Activated CD4-positive, alpha-beta T cell treated with anti-CD3 and anti-CD28 coated beads for 36 hours (primary cell): ENCODE measurements at regions not wholly inside any gene's neighbourhood (a gene's known extent, or its start where the extent isn't known, plus 50 kb on each side); places are given as distances from the start of the nearest gene placed in this dataset.

Source experiments
- ATAC-seq: fragments of 200-7000 bp; cut with Tn5 transposase; one replicate; pipeline ENCODE4 v1.10.0; 2021; ENCODE audit warnings: mild to moderate bottlenecking, moderate library complexity
- CTCF ChIA-PET: fragments of 350-600 bp; sonication (Branson Sonifier 250); formaldehyde crosslinking; loops from one replicate; lab custom pipeline; 2021; ENCODE audit warnings: antibody characterized with exemption; lab: Charles Lee
- POLR2A ChIA-PET: fragments of 350-600 bp; sonication (Branson Sonifier 250); formaldehyde crosslinking; loops from one replicate; lab custom pipeline; 2021; ENCODE audit warnings: antibody characterized with exemption, inconsistent platforms; lab: Charles Lee
- DNase-seq: peaks from one replicate; pipeline ENCODE4 v3.0.0-alpha.2; 2020
- H3K27ac Mint-ChIP-seq: one replicate; pipeline ENCODE4 v1.8.0; 2021; ENCODE audit warnings: mixed read lengths
- H3K27me3 Mint-ChIP-seq: one replicate; pipeline ENCODE4 v1.8.0; 2021; ENCODE audit warnings: mixed read lengths
- H3K36me3 Mint-ChIP-seq: one replicate; pipeline ENCODE4 v1.8.0; 2021; ENCODE audit warnings: low read depth, mixed read lengths
- H3K4me1 Mint-ChIP-seq: one replicate; pipeline ENCODE4 v1.8.0; 2021; ENCODE audit warnings: mixed read lengths
- H3K4me3 Mint-ChIP-seq: one replicate; pipeline ENCODE4 v1.8.0; 2021; ENCODE audit warnings: mild to moderate bottlenecking, moderate library complexity, mixed read lengths
- H3K9me3 Mint-ChIP-seq: one replicate; pipeline ENCODE4 v1.8.0; 2021; ENCODE audit warnings: low read depth, mixed read lengths
- intact Hi-C, 2 experiments: fragments of 100-400 bp; cut with DNase I in 1 of 2; cut with micrococcal nuclease in 1 of 2; formaldehyde crosslinking; loops; one replicate each; pipeline versions ENCODE4 v1.14.2 to v1.15.1; 2022 to 2024; cut with DNase I, micrococcal nuclease

- Mint-ChIP-seq H3K9me3 (no peaks in the 10 kb centered on the region), H3K27me3 (peaks cover 17% of the 10 kb centered on the region), H3K4me3 (no peak overlapping the region), H3K27ac (no peak overlapping the region), H3K4me1 (no peaks in the 10 kb centered on the region), H3K36me3 (no peaks in the 10 kb centered on the region)
- intact Hi-C loops: no loop called here
- ChIA-PET CTCF (interaction anchor here (0.7 kb wide), 1 partner anchor 76 kb away, joined by 3 read pairs; no protein-coding TSS in a partner anchor), POLR2A (no interaction called here)
- DNase-seq (no peak), ATAC-seq (no peak)
These were observed 125.1 kb upstream of the OSMR start for GRCh38 chr5:38720554-38721361.

DNA sequence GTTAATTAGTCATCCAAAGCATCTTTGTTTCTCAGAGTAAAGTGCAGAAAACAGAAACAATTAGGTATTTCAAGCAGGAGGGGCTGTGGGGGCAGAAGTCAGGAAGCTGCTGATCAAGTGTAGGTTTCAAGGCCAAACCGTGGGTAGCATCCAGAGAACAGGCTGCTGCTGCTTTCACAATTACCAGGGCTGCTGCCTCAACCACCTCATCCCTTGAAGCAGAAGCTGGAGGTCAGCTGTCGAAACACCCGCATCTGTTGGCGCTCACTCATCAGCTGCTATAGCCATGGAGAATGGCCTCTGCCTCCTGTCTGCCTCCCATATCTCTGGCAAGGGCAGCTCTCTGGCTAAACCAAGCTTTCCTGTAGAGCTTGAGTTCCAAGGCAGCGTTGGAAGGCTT lies 122.9 kb upstream of the OSMR start:
- ChIA-PET CTCF (interaction anchor here (0.7 kb wide), 1 partner anchor 302 kb away, joined by 3 read pairs; no protein-coding TSS in a partner anchor), POLR2A (no interaction called here)
- intact Hi-C loops: no loop called here
- peak; percentile 31 for DNase-seq
- Mint-ChIP-seq H3K9me3 (no peaks in the 10 kb centered on the region), H3K4me1 (no peaks in the 10 kb centered on the region), H3K4me3 (no peak overlapping the region), H3K27ac (no peak overlapping the region), H3K36me3 (no peaks in the 10 kb centered on the region), H3K27me3 (peaks cover 17% of the 10 kb centered on the region)
- ATAC-seq: peak; percentile 51

DNA sequence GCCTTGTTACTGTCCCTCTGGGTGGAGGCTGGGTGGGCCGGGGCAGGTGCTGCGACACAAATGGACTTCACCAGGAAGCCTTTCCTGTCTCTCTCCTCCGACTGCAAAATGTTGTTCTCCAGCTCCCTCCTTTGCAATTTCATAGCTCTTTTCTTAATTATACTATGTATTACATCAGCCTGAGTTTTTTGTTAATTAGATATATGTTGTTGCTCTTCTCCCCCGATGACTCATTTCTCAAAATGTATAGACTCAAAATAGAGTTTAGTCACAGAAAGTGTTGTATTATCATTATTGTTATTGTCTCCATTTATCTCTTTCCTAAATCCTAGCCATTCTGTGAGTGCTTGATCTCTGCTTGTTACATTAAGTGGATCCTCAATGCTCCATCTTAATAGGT lies 122.4 kb upstream of the OSMR start:
- no peak for ATAC-seq
- H3K9me3 Mint-ChIP-seq: no peaks in the 10 kb centered on the region
- H3K27ac Mint-ChIP-seq: no peak overlapping the region
- H3K27me3 Mint-ChIP-seq: peaks cover 17% of the 10 kb centered on the region
- ChIA-PET CTCF (interaction anchor here (0.7 kb wide), 1 partner anchor 303 kb away, joined by 3 read pairs; no protein-coding TSS in a partner anchor), POLR2A (no interaction called here)
- H3K36me3 Mint-ChIP-seq: no peaks in the 10 kb centered on the region
- intact Hi-C loops: no loop called here
- no peak overlapping the region for H3K4me3 Mint-ChIP-seq
- no peaks in the 10 kb centered on the region for H3K4me1 Mint-ChIP-seq
- no peak for DNase-seq

GRCh38 chr5:38724301-38725030 lies 121.3 kb upstream of the OSMR start:
- no peaks in the 10 kb centered on the region for H3K4me1 Mint-ChIP-seq
- intact Hi-C loops: no loop called here
- no peak overlapping the region for H3K27ac Mint-ChIP-seq

GRCh38 chr5:38725371-38725865 lies 120.4 kb upstream of the OSMR start:
- ChIA-PET CTCF (no interaction called here), POLR2A (interaction anchor here (0.7 kb wide), 1 partner anchor 18 kb away, joined by 3 read pairs; no protein-coding TSS in a partner anchor)
- H3K4me3 Mint-ChIP-seq: no peak overlapping the region
- intact Hi-C loops: no loop called here
- H3K36me3 Mint-ChIP-seq: no peaks in the 10 kb centered on the region
- no peaks in the 10 kb centered on the region for H3K4me1 Mint-ChIP-seq
- H3K27ac Mint-ChIP-seq: no peak overlapping the region
- ATAC-seq (no peak), DNase-seq (no peak)
- no peaks in the 10 kb centered on the region for H3K9me3 Mint-ChIP-seq
- H3K27me3 Mint-ChIP-seq: peaks cover 18% of the 10 kb centered on the region

More at GRCh38 chr5:38724301-38725030, 121.3 kb upstream of the OSMR start:
- Mint-ChIP-seq H3K27me3 (peaks cover 14% of the 10 kb centered on the region), H3K9me3 (no peaks in the 10 kb centered on the region), H3K4me3 (no peak overlapping the region), H3K36me3 (no peaks in the 10 kb centered on the region)
- POLR2A ChIA-PET: no interaction called here
- DNase-seq (no peak), ATAC-seq (no peak)
- CTCF ChIA-PET: no interaction called here

- Mint-ChIP-seq H3K36me3 (no peaks in the 10 kb centered on the region), H3K27ac (no peak overlapping the region), H3K27me3 (peaks cover 14% of the 10 kb centered on the region), H3K4me3 (no peak overlapping the region), H3K4me1 (no peaks in the 10 kb centered on the region), H3K9me3 (no peaks in the 10 kb centered on the region)
- intact Hi-C loops: no loop called here
- DNase-seq (no peak), ATAC-seq (no peak)
- ChIA-PET CTCF (no interaction called here), POLR2A (interaction anchor here (0.7 kb wide), 1 partner anchor 19 kb away, joined by 3 read pairs; no protein-coding TSS in a partner anchor)
These were observed 119.5 kb upstream of the OSMR start for GRCh38 chr5:38726279-38726678.

DNA sequence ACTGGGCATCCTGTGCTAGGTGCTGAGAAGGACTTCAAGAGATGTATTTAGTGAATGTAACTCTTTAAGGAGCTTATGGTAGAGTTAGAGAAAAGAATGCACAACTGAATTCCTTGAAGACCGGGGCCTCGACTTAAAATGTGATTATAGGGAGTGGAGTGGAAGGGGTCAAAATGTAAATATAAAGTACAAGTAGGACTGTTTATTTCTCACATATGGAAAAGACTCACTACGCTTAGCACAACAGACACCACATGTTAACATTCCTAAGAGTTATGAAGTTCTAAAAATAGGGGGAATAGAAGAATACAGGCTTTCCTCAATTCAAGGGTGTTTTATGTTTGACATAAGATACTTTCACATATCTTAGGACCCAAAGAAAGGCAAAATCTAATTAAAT lies 117.8 kb upstream of the OSMR start:
- ATAC-seq: no peak
- intact Hi-C loops: no loop called here
- no peak for DNase-seq
- Mint-ChIP-seq H3K27ac (no peak overlapping the region), H3K4me3 (no peak overlapping the region), H3K9me3 (no peaks in the 10 kb centered on the region), H3K4me1 (no peaks in the 10 kb centered on the region), H3K27me3 (peaks cover 7% of the 10 kb centered on the region), H3K36me3 (no peaks in the 10 kb centered on the region)
- CTCF ChIA-PET: no interaction called here
- POLR2A ChIA-PET: no interaction called here

GRCh38 chr5:38731461-38731860 lies 114.4 kb upstream of the OSMR start:
- DNase-seq (no peak), ATAC-seq (no peak)
- Mint-ChIP-seq H3K36me3 (no peaks in the 10 kb centered on the region), H3K4me1 (no peaks in the 10 kb centered on the region), H3K9me3 (no peaks in the 10 kb centered on the region), H3K27me3 (peaks cover 4% of the 10 kb centered on the region), H3K4me3 (no peak overlapping the region), H3K27ac (no peak overlapping the region)
- POLR2A ChIA-PET: no interaction called here
- CTCF ChIA-PET: interaction anchor here (0.7 kb wide), 1 partner anchor 14 kb away, joined by 3 read pairs; no protein-coding TSS in a partner anchor
- intact Hi-C loops: no loop called here

DNA sequence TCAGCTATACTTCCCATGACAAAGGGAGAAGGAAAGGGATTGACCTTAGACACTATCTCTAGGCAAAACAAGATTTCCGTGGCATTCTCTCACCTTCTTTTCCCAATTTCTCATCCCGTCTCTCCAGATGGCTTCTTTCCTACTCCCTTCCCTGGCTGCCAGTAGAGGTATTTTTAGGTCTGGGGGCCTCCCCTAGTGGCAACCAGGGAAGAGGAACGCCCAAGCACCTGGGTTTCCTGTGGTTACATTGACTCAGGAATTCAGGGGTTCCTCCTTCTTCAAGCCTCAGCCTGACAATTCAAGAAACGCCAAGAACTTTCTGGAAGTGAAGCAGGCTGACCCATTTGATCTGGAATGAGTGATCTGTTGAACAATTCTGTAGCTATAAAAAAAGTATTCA lies 111.5 kb upstream of the OSMR start:
- Mint-ChIP-seq H3K27me3 (peaks cover 4% of the 10 kb centered on the region), H3K4me3 (no peak overlapping the region), H3K9me3 (no peaks in the 10 kb centered on the region), H3K27ac (no peak overlapping the region), H3K36me3 (no peaks in the 10 kb centered on the region), H3K4me1 (no peaks in the 10 kb centered on the region)
- CTCF ChIA-PET: interaction anchor here (0.6 to 0.8 kb wide), 3 partner anchors 76 to 293 kb away, joined by 3 read pairs; no protein-coding TSS in a partner anchor
- DNase-seq (no peak), ATAC-seq (no peak)
- intact Hi-C loops: no loop called here
- POLR2A ChIA-PET: no interaction called here

DNA sequence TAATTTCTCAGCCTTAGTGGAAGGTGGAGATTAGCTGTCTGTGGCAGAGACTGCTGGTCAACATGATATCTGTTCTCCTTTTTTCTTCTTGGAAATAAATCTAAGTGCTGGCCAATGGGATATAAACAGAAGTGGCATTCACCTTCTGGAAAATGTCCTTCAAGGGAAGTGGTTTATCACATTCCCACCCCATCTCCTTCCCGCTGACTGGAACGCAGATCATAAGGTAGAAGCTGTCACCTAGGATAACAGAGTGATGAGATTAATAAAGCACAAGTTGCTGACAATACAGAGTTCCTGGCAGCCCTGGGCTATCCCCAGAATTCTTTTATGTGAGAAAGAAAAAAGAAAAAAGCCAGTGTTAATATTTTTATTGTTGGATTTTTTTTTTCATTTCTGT lies 109.7 kb upstream of the OSMR start:
- no peak overlapping the region for H3K27ac Mint-ChIP-seq
- no peaks in the 10 kb centered on the region for H3K36me3 Mint-ChIP-seq
- H3K9me3 Mint-ChIP-seq: no peaks in the 10 kb centered on the region
- no peak overlapping the region for H3K4me3 Mint-ChIP-seq
- peaks cover under 1% of the 10 kb centered on the region for H3K27me3 Mint-ChIP-seq
- DNase-seq (no peak), ATAC-seq (no peak)
- no peaks in the 10 kb centered on the region for H3K4me1 Mint-ChIP-seq
- ChIA-PET POLR2A (no interaction called here), CTCF (interaction anchor here (0.6 kb wide), 1 partner anchor 139 kb away, joined by 3 read pairs; no protein-coding TSS in a partner anchor)
- intact Hi-C loops: no loop called here

DNA sequence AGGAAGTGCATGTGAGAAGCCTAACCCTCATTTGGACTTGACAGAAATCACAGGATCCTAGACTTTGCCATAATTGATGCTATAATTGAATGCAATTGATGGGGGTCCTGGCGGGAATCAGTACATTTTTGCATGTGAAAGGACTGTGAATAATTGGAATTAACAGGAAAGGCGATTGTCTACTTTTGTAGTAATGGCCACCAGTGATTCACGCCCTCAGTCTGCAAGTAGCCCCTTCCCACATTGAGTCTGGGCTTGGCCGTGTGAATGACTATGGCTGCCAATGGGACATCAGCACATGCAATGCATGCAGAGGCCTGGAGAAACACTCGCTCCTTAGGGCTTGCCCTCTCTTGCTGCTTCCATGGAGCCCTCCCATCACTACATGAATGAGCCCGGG lies 107.8 kb upstream of the OSMR start:
- Mint-ChIP-seq H3K4me3 (no peak overlapping the region), H3K27me3 (peaks cover 3% of the 10 kb centered on the region), H3K4me1 (no peaks in the 10 kb centered on the region), H3K27ac (no peak overlapping the region), H3K9me3 (peaks cover 4% of the 10 kb centered on the region), H3K36me3 (no peaks in the 10 kb centered on the region)
- DNase-seq (no peak), ATAC-seq (no peak)
- ChIA-PET POLR2A (no interaction called here), CTCF (no interaction called here)
- intact Hi-C loops: no loop called here
